NCI-H748 (cell line): ENCODE measurements at regions not wholly inside any gene's neighbourhood (a gene's known extent, or its start where the extent isn't known, plus 50 kb on each side); places are given as distances from the start of the nearest gene placed in this dataset.
"Not testable (repeated sequence)": the region's sequence is repeated elsewhere in the genome, so short reads cannot be mapped to it uniquely, and the experiment has no call there.

Experiments used
- DNase-seq: peaks from one replicate; lab custom pipeline; 2025; ENCODE audit not compliant: unreplicated experiment; lab: John Stamatoyannopoulos, UW

GRCh38 chr22:22820076-22820475 is 67.5 kb upstream of the IGLL5 start:
- no peak for DNase-seq

GRCh38 chr22:22820626-22821025 is 67.0 kb upstream of the IGLL5 start:
- no peak for DNase-seq

GRCh38 chr22:22821340-22821739 is 66.3 kb upstream of the IGLL5 start:
- no peak for DNase-seq

- no peak for DNase-seq
Measured at GRCh38 chr22:22822106-22822505, 65.5 kb upstream of the IGLL5 start.

- not testable (repeated sequence) for DNase-seq
Measured at GRCh38 chr22:22822553-22822952, 65.1 kb upstream of the IGLL5 start.

- DNase-seq = no peak
Measured at GRCh38 chr22:22823131-22823810, 64.3 kb upstream of the IGLL5 start.

- DNase-seq = no peak
Measured at GRCh38 chr22:22824340-22825212, 63.0 kb upstream of the IGLL5 start.

GRCh38 chr22:22825213-22825593 is 62.4 kb upstream of the IGLL5 start:
- DNase-seq = no peak

- no peak for DNase-seq
Measured at GRCh38 chr22:22827187-22827939, 60.3 kb upstream of the IGLL5 start.

GRCh38 chr22:22830193-22830592 is 57.4 kb upstream of the IGLL5 start:
- DNase-seq = no peak

- DNase-seq = no peak
Measured at GRCh38 chr22:22830957-22831688, 56.5 kb upstream of the IGLL5 start.

GRCh38 chr22:22833059-22833458 is 54.6 kb upstream of the IGLL5 start:
- DNase-seq = no peak

GRCh38 chr22:22833488-22833887 is 54.1 kb upstream of the IGLL5 start:
- DNase-seq = no peak

GRCh38 chr22:22834204-22834603 is 53.4 kb upstream of the IGLL5 start:
- no peak for DNase-seq

GRCh38 chr22:22834783-22835182 is 52.8 kb upstream of the IGLL5 start:
- no peak for DNase-seq

GRCh38 chr22:22835242-22835641 is 52.4 kb upstream of the IGLL5 start:
- no peak for DNase-seq

- no peak for DNase-seq
Measured at GRCh38 chr22:22835771-22836291, 51.8 kb upstream of the IGLL5 start.

- no peak for DNase-seq
Measured at GRCh38 chr22:22836635-22837034, 51.0 kb upstream of the IGLL5 start.
